MM.1S (cell line): ENCODE measurements at regions not wholly inside any gene's neighbourhood (a gene's known extent, or its start where the extent isn't known, plus 50 kb on each side); places are given as distances from the start of the nearest gene placed in this dataset.

Experiments
- DNase-seq: peaks from one replicate; pipeline ENCODE4 v3.0.0-alpha.2; 2015
- H2AFZ ChIP-seq: fragments of 300-600 bp; sonication (generic); 2 replicates; pipeline ENCODE4 v1.6.0; 2016; ENCODE audit warnings: antibody characterized with exemption, low read length
- H3F3A ChIP-seq: fragments of 300-600 bp; sonication (generic); 2 replicates; pipeline ENCODE4 v1.6.1; 2016; ENCODE audit warnings: mild to moderate bottlenecking, antibody characterized with exemption, low read length, moderate library complexity, mixed read lengths; ENCODE audit not compliant: insufficient read depth
- H3K27ac ChIP-seq: fragments of 300-600 bp; sonication (generic); 2 replicates; pipeline ENCODE4 v1.5.1; 2016; ENCODE audit warnings: mild to moderate bottlenecking, low read length
- H3K27me3 ChIP-seq: fragments of 300-600 bp; sonication (generic); replicated peaks from 2 replicates; pipeline ENCODE4 v1.6.0; 2016; ENCODE audit warnings: low read length; ENCODE audit not compliant: insufficient read depth
- H3K36me3 ChIP-seq: fragments of 300-600 bp; sonication (generic); replicated peaks from 2 replicates; pipeline ENCODE4 v1.6.1; 2016; ENCODE audit warnings: mild to moderate bottlenecking, low read length, mixed read lengths; ENCODE audit not compliant: insufficient read depth
- H3K4me1 ChIP-seq: fragments of 300-600 bp; sonication (generic); 2 replicates; pipeline ENCODE4 v1.6.1; 2016; ENCODE audit warnings: low read length, mixed read lengths
- H3K4me2 ChIP-seq: fragments of 300-600 bp; sonication (generic); 2 replicates; pipeline ENCODE4 v1.6.0; 2016; ENCODE audit warnings: low read depth, low read length
- H3K4me3 ChIP-seq: fragments of 300-600 bp; sonication (generic); 2 replicates; pipeline ENCODE4 v1.5.1; 2016; ENCODE audit warnings: low read length, mixed read lengths
- H3K79me2 ChIP-seq: fragments of 300-600 bp; sonication (generic); 2 replicates; pipeline ENCODE4 v1.6.1; 2016; ENCODE audit warnings: mixed run types, low read length, mixed read lengths
- H3K9ac ChIP-seq: fragments of 300-600 bp; sonication (generic); 2 replicates; pipeline ENCODE4 v1.6.1; 2016; ENCODE audit warnings: low read length, mixed read lengths
- H3K9me2 ChIP-seq: fragments of 300-600 bp; sonication (generic); replicated peaks from 2 replicates; pipeline ENCODE4 v1.6.1; 2016; ENCODE audit warnings: mild to moderate bottlenecking, low read length, mixed read lengths; ENCODE audit not compliant: insufficient read depth
- H3K9me3 ChIP-seq: fragments of 300-600 bp; sonication (generic); replicated peaks from 2 replicates; pipeline ENCODE4 v1.6.1; 2016; ENCODE audit warnings: mild to moderate bottlenecking, low read length, mixed read lengths; ENCODE audit not compliant: insufficient read depth
- H4K20me1 ChIP-seq: fragments of 300-600 bp; sonication (generic); 2 replicates; pipeline ENCODE4 v1.6.1; 2016; ENCODE audit warnings: mild to moderate bottlenecking, low read length, moderate library complexity, mixed read lengths; ENCODE audit not compliant: insufficient read depth
- CTCF ChIP-seq: fragments of 300-600 bp; sonication (generic); IDR thresholded peaks from 2 replicates; pipeline ENCODE4 v1.5.1; 2016; ENCODE audit warnings: antibody characterized with exemption, low read length, mixed read lengths
- EZH2 ChIP-seq: fragments of 300-600 bp; sonication (generic); optimal IDR thresholded peaks from 2 replicates; pipeline ENCODE3; 2017; ENCODE audit warnings: low read depth, mild to moderate bottlenecking, antibody characterized with exemption, low read length, mixed read lengths
- EZH2phosphoT487 ChIP-seq: fragments of 300-600 bp; sonication (generic); IDR thresholded peaks from 2 replicates; pipeline ENCODE4 v1.6.1; 2018; ENCODE audit warnings: antibody characterized with exemption, low read length

- TF ChIP-seq EZH2phosphoT487, result no peak
- no peak for TF ChIP-seq EZH2
- no peak for TF ChIP-seq CTCF
- Histone ChIP-seq H3K79me2 (no peaks in the 10 kb centered on the region), H3K9ac (no peak overlapping the region), H3K27ac (no peak overlapping the region), H4K20me1 (no peaks in the 10 kb centered on the region), H2AFZ (peak overlapping the region; percentile 73), H3K4me1 (no peaks in the 10 kb centered on the region), H3K4me3 (peak overlapping the region; percentile 20; the same call in 1 of the 2 replicates), H3K27me3 (no peaks in the 10 kb centered on the region), H3K36me3 (no peaks in the 10 kb centered on the region), H3F3A (no peaks in the 10 kb centered on the region), H3K9me2 (no peaks in the 10 kb centered on the region), H3K4me2 (peak overlapping the region; percentile 62), H3K9me3 (no peaks in the 10 kb centered on the region)
- peak; percentile 53 for DNase-seq
These were observed 961.0 kb downstream of the PCDH18 start for GRCh38 chr4:136571315-136571714.

DNA sequence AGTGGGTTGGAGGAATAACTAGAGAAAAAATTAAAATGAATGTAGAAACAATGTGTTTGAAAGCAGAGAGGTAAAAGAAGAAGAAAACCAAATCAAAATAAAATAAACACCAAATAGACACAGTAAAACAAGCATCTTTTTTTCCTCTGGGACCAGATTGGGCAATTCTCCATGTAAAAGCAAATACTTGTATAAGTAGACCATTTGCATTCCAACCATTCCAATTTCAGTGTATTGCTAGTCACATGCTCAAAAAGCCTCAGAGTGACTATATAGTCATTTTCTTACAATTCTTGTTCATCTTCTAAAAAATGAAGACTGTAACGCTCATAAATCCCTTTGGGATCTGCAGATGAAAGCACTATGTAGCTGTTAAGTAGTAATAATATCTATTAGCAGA, 969.5 kb downstream of the PCDH18 start:
- Histone ChIP-seq H3K27me3 (no peaks in the 10 kb centered on the region), H2AFZ (no peak overlapping the region), H3K36me3 (no peaks in the 10 kb centered on the region), H3K4me1 (no peaks in the 10 kb centered on the region), H3K4me3 (no peak overlapping the region), H4K20me1 (no peaks in the 10 kb centered on the region), H3F3A (no peaks in the 10 kb centered on the region), H3K9me3 (no peaks in the 10 kb centered on the region), H3K9ac (no peak overlapping the region), H3K9me2 (no peaks in the 10 kb centered on the region), H3K79me2 (no peaks in the 10 kb centered on the region), H3K4me2 (no peak overlapping the region), H3K27ac (no peak overlapping the region)
- no peak for DNase-seq
- TF ChIP-seq CTCF (no peak), EZH2phosphoT487 (no peak), EZH2 (no peak)

DNA sequence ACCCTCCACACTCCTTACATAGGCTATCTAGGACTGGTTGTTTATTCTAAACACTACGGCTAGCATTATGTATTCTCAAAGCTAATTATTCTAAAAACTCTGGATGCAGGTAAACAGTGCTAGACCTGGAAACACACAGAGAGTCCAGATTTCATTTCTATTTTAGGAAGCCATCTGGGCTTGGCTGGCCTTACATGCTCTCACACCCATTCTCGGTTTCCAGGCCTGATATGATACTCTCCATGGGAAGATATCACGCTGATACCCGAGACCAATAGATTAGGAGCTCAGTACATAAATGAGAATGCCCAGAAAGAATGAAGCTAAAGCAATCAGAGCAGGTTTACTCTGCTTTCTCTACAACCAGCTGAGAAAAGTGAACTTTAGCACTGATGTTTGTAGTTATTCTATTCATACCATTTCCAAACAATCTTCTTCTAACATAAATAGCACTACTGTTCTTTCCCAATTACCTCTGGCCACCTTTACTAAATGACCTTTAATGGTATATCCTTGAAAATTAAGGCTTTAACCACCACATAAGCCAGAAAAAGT, 973.3 kb downstream of the PCDH18 start:
- H3K4me2 ChIP-seq, result no peak overlapping the region
- no peaks in the 10 kb centered on the region for H3K36me3 ChIP-seq
- no peaks in the 10 kb centered on the region for H3K9me2 ChIP-seq
- H3K27ac ChIP-seq, result no peak overlapping the region
- H3K79me2 ChIP-seq, result no peaks in the 10 kb centered on the region
- no peak overlapping the region for H3K4me3 ChIP-seq
- no peaks in the 10 kb centered on the region for H3F3A ChIP-seq
- no peaks in the 10 kb centered on the region for H3K4me1 ChIP-seq
- no peak overlapping the region for H2AFZ ChIP-seq
- no peak for DNase-seq
- no peak overlapping the region for H3K9ac ChIP-seq
- no peaks in the 10 kb centered on the region for H4K20me1 ChIP-seq
- H3K9me3 ChIP-seq, result no peaks in the 10 kb centered on the region
- TF ChIP-seq EZH2phosphoT487 (no peak), EZH2 (no peak), CTCF (no peak)
- H3K27me3 ChIP-seq, result no peaks in the 10 kb centered on the region
